Trophoblast cell (in vitro differentiated cells and primary cell): ENCODE measurements at regions not wholly inside any gene's neighbourhood (a gene's known extent, or its start where the extent isn't known, plus 50 kb on each side); places are given as distances from the start of the nearest gene placed in this dataset.

Experiments
- DNase-seq, 2 donors: peaks; one replicate each; pipeline ENCODE4 v3.0.0-alpha.2; 2016
- H2AFZ ChIP-seq: 2 replicates; pipeline ENCODE4 v1.6.1; 2013; ENCODE audit warnings: low read length, moderate library complexity, mild to moderate bottlenecking; ENCODE audit not compliant: insufficient read depth, poor library complexity
- H2AK5ac ChIP-seq: 2 replicates; pipeline ENCODE4 v1.6.1; 2013; ENCODE audit warnings: mild to moderate bottlenecking, low read length
- H2BK120ac ChIP-seq: 2 replicates; pipeline ENCODE4 v1.6.1; 2013; ENCODE audit warnings: low read length, mild to moderate bottlenecking, moderate library complexity; ENCODE audit not compliant: insufficient read depth, poor library complexity
- H2BK12ac ChIP-seq: 2 replicates; pipeline ENCODE4 v1.6.1; 2013; ENCODE audit warnings: mild to moderate bottlenecking, low read length, moderate library complexity
- H2BK5ac ChIP-seq: 2 replicates; pipeline ENCODE4 v1.6.1; 2013; ENCODE audit warnings: low read length, low read depth, moderate library complexity, mild to moderate bottlenecking; ENCODE audit not compliant: poor library complexity
- H3K14ac ChIP-seq: 2 replicates; pipeline ENCODE4 v1.6.1; 2013; ENCODE audit warnings: mild to moderate bottlenecking, low read length
- H3K18ac ChIP-seq: 2 replicates; pipeline ENCODE4 v1.6.1; 2013; ENCODE audit warnings: mild to moderate bottlenecking, low read length
- H3K23ac ChIP-seq: 2 replicates; pipeline ENCODE4 v1.6.1; 2013; ENCODE audit warnings: low read length
- H3K27ac ChIP-seq: 2 replicates; pipeline ENCODE4 v1.5.1; 2013; ENCODE audit warnings: low read depth, mild to moderate bottlenecking, inconsistent platforms, low read length, moderate library complexity
- H3K27me3 ChIP-seq: 2 replicates; pipeline ENCODE4 v1.6.1; 2013; ENCODE audit warnings: inconsistent platforms, mild to moderate bottlenecking, low read length, moderate library complexity; ENCODE audit not compliant: insufficient read depth
- H3K36me3 ChIP-seq, 2 experiments: 1 replicate in 1 of 2; 2 replicates in 1 of 2; pipeline ENCODE4 v1.6.1; 2013; ENCODE audit warnings: low read length in 2 of 2, mild to moderate bottlenecking in 2 of 2, moderate library complexity in 1 of 2; ENCODE audit not compliant: insufficient read depth in 2 of 2, control insufficient read depth in 1 of 2
- H3K4ac ChIP-seq: 2 replicates; pipeline ENCODE4 v1.6.1; 2013; ENCODE audit warnings: low read depth, mild to moderate bottlenecking, low read length, moderate library complexity
- H3K4me1 ChIP-seq, 2 experiments: 1 replicate in 1 of 2; 2 replicates in 1 of 2; pipeline ENCODE4 v1.6.1; 2013; ENCODE audit warnings: low read length in 2 of 2, mild to moderate bottlenecking in 2 of 2, moderate library complexity in 1 of 2; ENCODE audit not compliant: insufficient read depth in 2 of 2, control insufficient read depth in 1 of 2
- H3K4me2 ChIP-seq: 2 replicates; pipeline ENCODE4 v1.6.1; 2013; ENCODE audit warnings: inconsistent platforms, mild to moderate bottlenecking, low read length, moderate library complexity
- H3K4me3 ChIP-seq: 2 replicates; pipeline ENCODE4 v1.5.1; 2013; ENCODE audit warnings: mild to moderate bottlenecking, low read depth, low read length, inconsistent platforms
- H3K79me1 ChIP-seq: one replicate; pipeline ENCODE4 v1.6.1; 2013; ENCODE audit warnings: low read length
- H3K79me2 ChIP-seq: 2 replicates; pipeline ENCODE4 v1.6.1; 2013; ENCODE audit warnings: low read length, mild to moderate bottlenecking; ENCODE audit not compliant: control insufficient read depth, insufficient read depth, poor library complexity
- H3K9ac ChIP-seq: 2 replicates; pipeline ENCODE4 v1.6.1; 2013; ENCODE audit warnings: mild to moderate bottlenecking, low read length
- H3K9me3 ChIP-seq: 2 replicates; pipeline ENCODE4 v1.6.1; 2013; ENCODE audit warnings: low read depth, mild to moderate bottlenecking, control low read depth, inconsistent platforms, low read length; ENCODE audit not compliant: insufficient read depth
- H4K12ac ChIP-seq: 2 replicates; pipeline ENCODE4 v1.6.1; 2013; ENCODE audit warnings: low read depth, mild to moderate bottlenecking, low read length, moderate library complexity
- H4K8ac ChIP-seq: 2 replicates; pipeline ENCODE4 v1.6.1; 2013; ENCODE audit warnings: low read depth, mild to moderate bottlenecking, low read length, moderate library complexity
- H4K91ac ChIP-seq: one replicate; pipeline ENCODE4 v1.6.1; 2013; ENCODE audit warnings: low read depth, mild to moderate bottlenecking, low read length, moderate library complexity
- WGBS: extraction: QIAGEN DNeasy Blood & Tissue Kit; methylation state at CpG from one replicate; pipeline ENCODE4 v1.1.7; 2013; ENCODE audit warnings: missing lambda C conversion rate; ENCODE audit not compliant: insufficient read length, insufficient coverage; ENCODE audit errors: extremely low coverage; 5-methylcytosine and 5-hydroxymethylcytosine counted together

GRCh38 chr10:2020836-2021235 is 283.5 kb upstream of the ADARB2 start:
- H3K18ac ChIP-seq = no peak overlapping the region
- H2AFZ ChIP-seq = no peak overlapping the region
- H3K23ac ChIP-seq = no peak overlapping the region
- no peak for DNase-seq
- H3K14ac ChIP-seq = no peak overlapping the region
- no peak overlapping the region for H4K8ac ChIP-seq
- no peak overlapping the region for H4K12ac ChIP-seq
- no CpG with 5 or more reads among the region's 4 CpGs for WGBS
- H3K27me3 ChIP-seq = no peaks in the 10 kb centered on the region
- no peak overlapping the region for H2BK120ac ChIP-seq
- peak overlapping the region; percentile 49 for H3K4me3 ChIP-seq
- no peak overlapping the region for H2BK12ac ChIP-seq
- H4K91ac ChIP-seq = no peak overlapping the region
- H3K9ac ChIP-seq = no peak overlapping the region
- H3K9me3 ChIP-seq = peaks cover 4% of the 10 kb centered on the region
- no peaks in the 10 kb centered on the region for H3K79me1 ChIP-seq
- H3K4me1 ChIP-seq = no peaks in the 10 kb centered on the region
- no peak overlapping the region for H2AK5ac ChIP-seq
- H3K36me3 ChIP-seq = no peaks in the 10 kb centered on the region
- no peak overlapping the region for H3K27ac ChIP-seq
- H2BK5ac ChIP-seq = no peak overlapping the region
- H3K79me2 ChIP-seq = no peaks in the 10 kb centered on the region
- H3K4me2 ChIP-seq = no peak overlapping the region
- no peak overlapping the region for H3K4ac ChIP-seq

- Histone ChIP-seq H3K4me2 (no peak overlapping the region), H2AFZ (no peak overlapping the region), H3K14ac (no peak overlapping the region), H3K9ac (no peak overlapping the region), H3K79me2 (no peaks in the 10 kb centered on the region), H4K12ac (no peak overlapping the region), H3K23ac (no peak overlapping the region), H2BK120ac (no peak overlapping the region), H3K4me3 (no peak overlapping the region), H3K27ac (no peak overlapping the region), H3K27me3 (no peaks in the 10 kb centered on the region), H4K91ac (no peak overlapping the region), H3K18ac (no peak overlapping the region), H2BK12ac (no peak overlapping the region), H2BK5ac (no peak overlapping the region), H3K79me1 (no peaks in the 10 kb centered on the region), H3K9me3 (peaks cover 4% of the 10 kb centered on the region), H3K4ac (no peak overlapping the region), H4K8ac (no peak overlapping the region), H3K4me1 (no peaks in the 10 kb centered on the region), H3K36me3 (no peaks in the 10 kb centered on the region), H2AK5ac (no peak overlapping the region)
- WGBS = no CpG with 5 or more reads among the region's 12 CpGs
- no peak for DNase-seq
Measured at GRCh38 chr10:2019803-2020202, 282.5 kb upstream of the ADARB2 start.

DNA sequence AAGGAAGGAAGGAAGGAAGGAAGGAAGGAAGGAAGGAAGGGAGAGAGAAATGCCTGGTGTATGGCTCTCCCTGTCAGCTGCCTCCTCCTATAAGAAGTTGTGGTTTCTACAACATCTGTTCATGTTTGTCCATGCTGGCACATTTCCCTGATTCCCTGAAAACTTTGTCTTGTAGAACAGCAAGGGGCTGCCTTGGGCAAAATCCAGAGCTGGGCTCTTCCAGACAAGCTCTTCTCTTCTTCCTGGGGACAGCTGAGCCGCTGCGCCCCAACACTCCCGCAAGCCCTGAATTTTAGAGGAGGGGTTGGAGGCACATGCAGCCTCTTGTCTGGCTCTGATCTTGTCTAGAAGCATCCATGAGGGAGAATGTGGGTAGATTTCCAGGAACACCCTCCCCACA is 282.0 kb upstream of the ADARB2 start:
- Histone ChIP-seq H2AFZ (no peak overlapping the region), H4K8ac (no peak overlapping the region), H2BK5ac (no peak overlapping the region), H2BK12ac (no peak overlapping the region), H4K91ac (no peak overlapping the region), H3K79me2 (no peaks in the 10 kb centered on the region), H3K36me3 (no peaks in the 10 kb centered on the region), H3K4ac (no peak overlapping the region), H3K9me3 (peaks cover 4% of the 10 kb centered on the region), H3K4me3 (no peak overlapping the region), H3K14ac (no peak overlapping the region), H3K79me1 (no peaks in the 10 kb centered on the region), H3K18ac (no peak overlapping the region), H4K12ac (no peak overlapping the region), H3K27me3 (no peaks in the 10 kb centered on the region), H2BK120ac (no peak overlapping the region), H3K23ac (no peak overlapping the region), H3K4me2 (no peak overlapping the region), H3K9ac (peak overlapping the region; percentile 69), H2AK5ac (no peak overlapping the region), H3K4me1 (no peaks in the 10 kb centered on the region), H3K27ac (no peak overlapping the region)
- DNase-seq = no peak
- WGBS = no CpG with 5 or more reads among the region's 3 CpGs

GRCh38 chr10:2014541-2014940 is 277.2 kb upstream of the ADARB2 start:
- no peak overlapping the region for H3K4ac ChIP-seq
- H2BK5ac ChIP-seq = no peak overlapping the region
- DNase-seq = no peak
- H3K27ac ChIP-seq = no peak overlapping the region
- no peak overlapping the region for H3K4me3 ChIP-seq
- no peaks in the 10 kb centered on the region for H3K36me3 ChIP-seq
- no peaks in the 10 kb centered on the region for H3K27me3 ChIP-seq
- no peak overlapping the region for H4K12ac ChIP-seq
- no peak overlapping the region for H2AK5ac ChIP-seq
- H2BK12ac ChIP-seq = no peak overlapping the region
- no peak overlapping the region for H3K18ac ChIP-seq
- no CpG with 5 or more reads among the region's 12 CpGs for WGBS
- no peak overlapping the region for H3K23ac ChIP-seq
- no peaks in the 10 kb centered on the region for H3K79me1 ChIP-seq
- H2AFZ ChIP-seq = no peak overlapping the region
- H3K9me3 ChIP-seq = peaks cover 3% of the 10 kb centered on the region
- H3K9ac ChIP-seq = no peak overlapping the region
- no peak overlapping the region for H2BK120ac ChIP-seq
- no peak overlapping the region for H4K91ac ChIP-seq
- H3K4me2 ChIP-seq = no peak overlapping the region
- no peak overlapping the region for H4K8ac ChIP-seq
- H3K79me2 ChIP-seq = no peaks in the 10 kb centered on the region
- H3K14ac ChIP-seq = no peak overlapping the region
- no peaks in the 10 kb centered on the region for H3K4me1 ChIP-seq
